K562 (cell line): ENCODE measurements at regions not wholly inside any gene's neighbourhood (a gene's known extent, or its start where the extent isn't known, plus 50 kb on each side); places are given as distances from the start of the nearest gene placed in this dataset.

ENCODE experiments used
- ATAC-seq: fragments of 200-7000 bp; cut with Tn5 transposase; 3 replicates; pipeline ENCODE4 v1.9.1; 2020; ENCODE audit warnings: moderate library complexity
- BruUV-seq: library from RNA; stranded (reverse); fragments of 400-500 nt; replicated peaks from 2 replicates; lab custom pipeline; 2021; lab: Mats Ljungman, UMichigan
- CTCF ChIA-PET: fragments of 300-600 bp; formaldehyde crosslinking; extraction: SDS; loops from one replicate; lab custom pipeline; 2021; ENCODE audit warnings: low intra/inter-chr PET ratio; lab: Yijun Ruan, JAX
- POLR2A ChIA-PET: fragments of 300-600, 350-650 bp; sonication (Branson Sonifier 250); formaldehyde crosslinking; extraction: SDS; loops from one replicate; lab custom pipeline; 2021; ENCODE audit warnings: antibody characterized with exemption, inconsistent platforms; lab: Yijun Ruan, JAX
- DNase-seq, 4 experiments: peaks; one replicate each; pipeline versions ENCODE4 v3.0.0 to v3.0.0-alpha.2; 2011 to 2018; ENCODE audit warnings: low spot score in 3 of 4, mixed read lengths in 3 of 4; ENCODE audit errors: extremely low read depth in 1 of 4
- FAIRE-seq: peaks from 2 replicates; lab custom pipeline; 2011; peaks lifted over from hg19 to GRCh38; lab: Jason Lieb, UNC
- H2AFZ ChIP-seq: 2 replicates; pipeline ENCODE4 v1.6.0; 2011; ENCODE audit warnings: low read depth, low read length, control low read depth, inconsistent platforms
- H3K27ac ChIP-seq: fragments of 200-600 bp; 3 replicates; pipeline ENCODE4 v1.8.0; 2011; ENCODE audit warnings: low read depth, mild to moderate bottlenecking, control low read depth, inconsistent platforms, low read length, moderate library complexity, mixed read lengths; ENCODE audit errors: extremely low read depth
- H3K27me3 ChIP-seq, 2 experiments: fragments of 300-600 bp in 1 of 2; 2 replicates in 1 of 2; 3 replicates in 1 of 2; pipeline versions ENCODE4 v1.6.0 to v1.8.0; 2011; ENCODE audit warnings: inconsistent platforms in 2 of 2, low read length in 2 of 2, mild to moderate bottlenecking in 1 of 2, mixed read lengths in 1 of 2, moderate library complexity in 1 of 2; ENCODE audit not compliant: control insufficient read depth in 2 of 2, insufficient read depth in 2 of 2
- H3K36me3 ChIP-seq: fragments of 300-600 bp; 3 replicates; pipeline ENCODE4 v1.8.0; 2011; ENCODE audit warnings: mild to moderate bottlenecking, low read length, inconsistent platforms; ENCODE audit not compliant: control insufficient read depth, insufficient read depth
- H3K4me1 ChIP-seq, 2 experiments: fragments of 200-600 bp in 1 of 2; replicated peaks in 1 of 2; 2 replicates in 1 of 2; 3 replicates in 1 of 2; pipeline versions ENCODE4 v1.5.1 to v1.8.0; 2011; ENCODE audit warnings: inconsistent platforms in 2 of 2, low read length in 2 of 2, mild to moderate bottlenecking in 1 of 2, mixed read lengths in 1 of 2, moderate library complexity in 1 of 2; ENCODE audit not compliant: control insufficient read depth in 2 of 2, insufficient read depth in 2 of 2
- H3K4me2 ChIP-seq: 2 replicates; pipeline ENCODE4 v1.6.1; 2011; ENCODE audit warnings: low read length, control low read depth, inconsistent platforms, mixed read lengths; ENCODE audit not compliant: insufficient read depth
- H3K4me3 ChIP-seq: fragments of 200-600 bp; sonication (generic), shearing (Covaris generic); 2 replicates; pipeline ENCODE4 v1.5.1; 2016; ENCODE audit warnings: control low read depth, inconsistent platforms
- H3K79me2 ChIP-seq: fragments of 200-600 bp; 3 replicates; pipeline ENCODE4 v1.8.0; 2011; ENCODE audit warnings: low read length, inconsistent platforms; ENCODE audit not compliant: control insufficient read depth, insufficient read depth
- H3K9ac ChIP-seq, 2 experiments: 2 replicates each; pipeline versions ENCODE4 v1.6.0 to v1.6.1; 2011; ENCODE audit warnings: low read depth in 2 of 2, low read length in 2 of 2, control low read depth in 1 of 2, inconsistent platforms in 1 of 2, mild to moderate bottlenecking in 1 of 2, mixed read lengths in 1 of 2; ENCODE audit not compliant: insufficient read depth in 1 of 2
- H3K9me1 ChIP-seq: one replicate; pipeline ENCODE4 v1.6.0; 2011; ENCODE audit warnings: inconsistent platforms, mild to moderate bottlenecking, low read length, moderate library complexity; ENCODE audit not compliant: control insufficient read depth, insufficient read depth
- H3K9me3 ChIP-seq: replicated peaks from 2 replicates; pipeline ENCODE4 v1.5.1; 2011; ENCODE audit warnings: low read depth, low read length, inconsistent platforms; ENCODE audit not compliant: control insufficient read depth, insufficient read depth
- H4K20me1 ChIP-seq: replicated peaks from 2 replicates; pipeline ENCODE4 v1.6.1; 2011; ENCODE audit warnings: low read length, inconsistent platforms, mixed read lengths; ENCODE audit not compliant: control insufficient read depth, insufficient read depth
- BRCA1 ChIP-seq, 2 experiments: fragments of 450-650 bp in 1 of 2; sonication (generic) in 1 of 2; formaldehyde crosslinking in 1 of 2; IDR thresholded peaks; 2 replicates each; pipeline versions ENCODE4 v1.5.0 to v1.6.1; 2017 to 2020; ENCODE audit warnings: mild to moderate bottlenecking in 1 of 2, missing genetic modification reagents in 1 of 2
- CBX3 ChIP-seq, 2 experiments: IDR thresholded peaks; 1 replicate in 1 of 2; 2 replicates in 1 of 2; pipeline ENCODE4 v1.6.1; 2012; ENCODE audit warnings: inconsistent platforms in 2 of 2, low read length in 2 of 2, borderline replicate concordance in 1 of 2, control low read depth in 1 of 2
- FOXK2 ChIP-seq, 2 experiments: fragments of 450-650 bp; IDR thresholded peaks in 1 of 2; conservative IDR thresholded peaks in 1 of 2; 2 replicates each; pipeline ENCODE4 v1.6.1; 2016; ENCODE audit warnings: low read depth in 2 of 2, mild to moderate bottlenecking in 1 of 2
- MEF2A ChIP-seq: IDR thresholded peaks from 2 replicates; pipeline ENCODE4 v1.6.1; 2011; ENCODE audit warnings: low read depth, mild to moderate bottlenecking, low read length, moderate library complexity; ENCODE audit not compliant: control insufficient read depth
- RBM17 ChIP-seq: fragments of 200-400 bp; formaldehyde crosslinking; IDR thresholded peaks from 2 replicates; pipeline ENCODE4 v1.6.1; 2017; ENCODE audit warnings: low read depth, mild to moderate bottlenecking, low read length, borderline replicate concordance
- SAFB2 ChIP-seq: fragments of 200-400 bp; formaldehyde crosslinking; IDR thresholded peaks from 2 replicates; pipeline ENCODE4 v1.6.1; 2018; ENCODE audit warnings: borderline replicate concordance, low read length, low read depth, moderate library complexity; ENCODE audit not compliant: severe bottlenecking
- ZFP1 ChIP-seq: fragments of 450-650 bp; formaldehyde crosslinking; IDR thresholded peaks from 2 replicates; pipeline ENCODE4 v1.4.0; 2020; ENCODE audit warnings: mild to moderate bottlenecking, mixed read lengths
- ZNF224 ChIP-seq: sonication (generic); formaldehyde crosslinking; IDR thresholded peaks from 2 replicates; pipeline ENCODE4 v1.8.0; 2022; ENCODE audit warnings: mild to moderate bottlenecking, missing genetic modification reagents
- ZNF408 ChIP-seq: fragments of 250-450 bp; sonication (Bioruptor Pico); IDR thresholded peaks from 2 replicates; pipeline ENCODE4 v1.4.0; 2020; ENCODE audit warnings: low read depth, mild to moderate bottlenecking, moderate library complexity
- ZNF584 ChIP-seq: fragments of 200-800 bp; sonication (Bioruptor generic); IDR thresholded peaks from 2 replicates; pipeline ENCODE4 v1.6.1; 2016; ENCODE audit warnings: low read depth, mild to moderate bottlenecking, missing genetic modification characterization, missing compliant biosample characterization
- ZNF586 ChIP-seq: fragments of 450-650 bp; formaldehyde crosslinking; conservative IDR thresholded peaks from 2 replicates; pipeline ENCODE4 v1.4.0; 2020; ENCODE audit warnings: mild to moderate bottlenecking, moderate library complexity
- WGBS: fragments of 100-300 bp; shearing (Covaris generic); methylation state at CpG from one replicate; pipeline ENCODE4 v1.1.6; 2016; ENCODE audit warnings: low coverage, mixed read lengths; ENCODE audit not compliant: insufficient coverage; ENCODE audit errors: missing lambda C conversion rate; 5-methylcytosine and 5-hydroxymethylcytosine counted together
- in situ Hi-C: fragments of 300-500 bp; cut with MboI; formaldehyde crosslinking; loops from 4 replicates; pipeline ENCODE4 v1.15.0; 2018; ENCODE audit warnings: inconsistent platforms, mixed read lengths
- intact Hi-C: fragments of 100-400 bp; cut with micrococcal nuclease; formaldehyde crosslinking; loops from 2 replicates; pipeline ENCODE4 v1.14.2; 2022
- TF ChIP-seq, protein P1 (sequence below): sonication (generic); formaldehyde crosslinking; IDR thresholded peaks from 2 replicates; pipeline ENCODE4 v1.8.0; 2022; ENCODE audit warnings: mild to moderate bottlenecking, missing genetic modification reagents
- TF ChIP-seq, protein P2 (sequence below), 2 experiments: fragments of 250-450 bp in 1 of 2; fragments of 450-650 bp in 1 of 2; sonication (Bioruptor Pico) in 1 of 2; IDR thresholded peaks; 2 replicates each; pipeline versions ENCODE4 v1.6.1 to v1.8.0; 2016 to 2021; ENCODE audit warnings: mild to moderate bottlenecking in 2 of 2, moderate library complexity in 2 of 2, missing compliant biosample characterization in 1 of 2, missing genetic modification characterization in 1 of 2
- TF ChIP-seq, protein P3 (sequence below): fragments of 450-650 bp; IDR thresholded peaks from 2 replicates; pipeline ENCODE4 v1.6.1; 2016
- TF ChIP-seq, protein P4 (sequence below): fragments of 450-650 bp; IDR thresholded peaks from 2 replicates; pipeline ENCODE4 v1.6.1; 2017; ENCODE audit warnings: mild to moderate bottlenecking, moderate library complexity
- TF ChIP-seq, protein P5 (sequence below): sonication (generic); formaldehyde crosslinking; IDR thresholded peaks from 2 replicates; pipeline ENCODE4 v1.8.1; 2023; ENCODE audit warnings: mild to moderate bottlenecking, missing genetic modification reagents

DNA sequence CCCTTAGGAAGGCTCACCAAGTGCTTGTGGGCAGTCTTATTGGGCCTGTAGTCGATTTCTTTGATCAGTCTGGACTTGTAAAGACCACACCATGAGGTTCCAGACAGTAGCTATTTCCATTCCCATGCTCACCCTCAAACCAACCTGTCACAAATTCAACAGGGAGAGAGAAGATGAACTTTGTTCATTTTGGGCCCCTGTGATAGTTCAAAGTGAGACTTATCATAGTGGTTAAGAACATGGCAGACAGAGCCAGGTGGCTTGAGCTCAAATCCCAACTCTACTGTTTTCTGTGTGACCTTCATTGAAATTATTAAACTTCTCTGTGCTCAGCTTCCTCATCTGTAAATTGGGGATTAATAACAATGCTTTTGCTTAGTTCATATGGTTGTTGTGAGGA lies 53.9 kb upstream of the CTLA4 start:
- ChIA-PET POLR2A (no interaction called here), CTCF (no interaction called here)
- H3K9me1 ChIP-seq = no peaks in the 10 kb centered on the region
- no peak overlapping the region for H3K27ac ChIP-seq
- DNase-seq (no peak), ATAC-seq (no peak), FAIRE-seq (no peak)
- in situ Hi-C loops = no loop called here
- no peaks in the 10 kb centered on the region for H3K4me1 ChIP-seq
- no peaks in the 10 kb centered on the region; a peak in 1 of 5 replicates for H3K27me3 ChIP-seq
- BruUV-seq = no TSS peak
- no peaks in the 10 kb centered on the region for H3K36me3 ChIP-seq
- H3K9ac ChIP-seq = no peak overlapping the region
- H3K79me2 ChIP-seq = no peaks in the 10 kb centered on the region
- intact Hi-C loops = loop anchor here (10.0 kb wide), 1 partner anchor 579 kb away; the partner anchor contains the start of gene CYP20A1
- no peaks in the 10 kb centered on the region for H3K9me3 ChIP-seq
- no peak overlapping the region for H3K4me3 ChIP-seq
- H3K4me2 ChIP-seq = no peak overlapping the region
- 0% methylated on average over 1 of the region's 1 CpG for WGBS
- no peaks in the 10 kb centered on the region for H4K20me1 ChIP-seq
- H2AFZ ChIP-seq = no peak overlapping the region
- TF ChIP-seq, protein P1, sequence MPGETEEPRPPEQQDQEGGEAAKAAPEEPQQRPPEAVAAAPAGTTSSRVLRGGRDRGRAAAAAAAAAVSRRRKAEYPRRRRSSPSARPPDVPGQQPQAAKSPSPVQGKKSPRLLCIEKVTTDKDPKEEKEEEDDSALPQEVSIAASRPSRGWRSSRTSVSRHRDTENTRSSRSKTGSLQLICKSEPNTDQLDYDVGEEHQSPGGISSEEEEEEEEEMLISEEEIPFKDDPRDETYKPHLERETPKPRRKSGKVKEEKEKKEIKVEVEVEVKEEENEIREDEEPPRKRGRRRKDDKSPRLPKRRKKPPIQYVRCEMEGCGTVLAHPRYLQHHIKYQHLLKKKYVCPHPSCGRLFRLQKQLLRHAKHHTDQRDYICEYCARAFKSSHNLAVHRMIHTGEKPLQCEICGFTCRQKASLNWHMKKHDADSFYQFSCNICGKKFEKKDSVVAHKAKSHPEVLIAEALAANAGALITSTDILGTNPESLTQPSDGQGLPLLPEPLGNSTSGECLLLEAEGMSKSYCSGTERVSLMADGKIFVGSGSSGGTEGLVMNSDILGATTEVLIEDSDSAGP (CRISPR knock-in tag) = no peak
- no peak for TF ChIP-seq ZNF586 (CRISPR knock-in tag)
- no peak for TF ChIP-seq FOXK2 (conservative IDR thresholded peaks at IDR 0.05 in 1 of 2, IDR thresholded peaks at IDR 0.05 in 1 of 2; ENCODE audit: low read depth in 2 of 2)
- TF ChIP-seq MEF2A = no peak
- no peak for TF ChIP-seq ZFP1 (CRISPR knock-in tag)
- TF ChIP-seq, protein P2, sequence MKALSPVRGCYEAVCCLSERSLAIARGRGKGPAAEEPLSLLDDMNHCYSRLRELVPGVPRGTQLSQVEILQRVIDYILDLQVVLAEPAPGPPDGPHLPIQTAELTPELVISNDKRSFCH (CRISPR knock-in tag; IDR thresholded peaks at IDR 0.05) = no peak
- TF ChIP-seq, protein P2 (tag; IDR thresholded peaks at IDR 0.05) = no peak
- TF ChIP-seq, protein P3, sequence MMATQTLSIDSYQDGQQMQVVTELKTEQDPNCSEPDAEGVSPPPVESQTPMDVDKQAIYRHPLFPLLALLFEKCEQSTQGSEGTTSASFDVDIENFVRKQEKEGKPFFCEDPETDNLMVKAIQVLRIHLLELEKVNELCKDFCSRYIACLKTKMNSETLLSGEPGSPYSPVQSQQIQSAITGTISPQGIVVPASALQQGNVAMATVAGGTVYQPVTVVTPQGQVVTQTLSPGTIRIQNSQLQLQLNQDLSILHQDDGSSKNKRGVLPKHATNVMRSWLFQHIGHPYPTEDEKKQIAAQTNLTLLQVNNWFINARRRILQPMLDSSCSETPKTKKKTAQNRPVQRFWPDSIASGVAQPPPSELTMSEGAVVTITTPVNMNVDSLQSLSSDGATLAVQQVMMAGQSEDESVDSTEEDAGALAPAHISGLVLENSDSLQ = no peak
- TF ChIP-seq, protein P4, sequence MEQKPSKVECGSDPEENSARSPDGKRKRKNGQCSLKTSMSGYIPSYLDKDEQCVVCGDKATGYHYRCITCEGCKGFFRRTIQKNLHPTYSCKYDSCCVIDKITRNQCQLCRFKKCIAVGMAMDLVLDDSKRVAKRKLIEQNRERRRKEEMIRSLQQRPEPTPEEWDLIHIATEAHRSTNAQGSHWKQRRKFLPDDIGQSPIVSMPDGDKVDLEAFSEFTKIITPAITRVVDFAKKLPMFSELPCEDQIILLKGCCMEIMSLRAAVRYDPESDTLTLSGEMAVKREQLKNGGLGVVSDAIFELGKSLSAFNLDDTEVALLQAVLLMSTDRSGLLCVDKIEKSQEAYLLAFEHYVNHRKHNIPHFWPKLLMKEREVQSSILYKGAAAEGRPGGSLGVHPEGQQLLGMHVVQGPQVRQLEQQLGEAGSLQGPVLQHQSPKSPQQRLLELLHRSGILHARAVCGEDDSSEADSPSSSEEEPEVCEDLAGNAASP = no peak
- no peak for TF ChIP-seq ZNF408
- TF ChIP-seq ZNF224 (CRISPR knock-in tag) = no peak
- TF ChIP-seq RBM17 = no peak
- TF ChIP-seq, protein P5, sequence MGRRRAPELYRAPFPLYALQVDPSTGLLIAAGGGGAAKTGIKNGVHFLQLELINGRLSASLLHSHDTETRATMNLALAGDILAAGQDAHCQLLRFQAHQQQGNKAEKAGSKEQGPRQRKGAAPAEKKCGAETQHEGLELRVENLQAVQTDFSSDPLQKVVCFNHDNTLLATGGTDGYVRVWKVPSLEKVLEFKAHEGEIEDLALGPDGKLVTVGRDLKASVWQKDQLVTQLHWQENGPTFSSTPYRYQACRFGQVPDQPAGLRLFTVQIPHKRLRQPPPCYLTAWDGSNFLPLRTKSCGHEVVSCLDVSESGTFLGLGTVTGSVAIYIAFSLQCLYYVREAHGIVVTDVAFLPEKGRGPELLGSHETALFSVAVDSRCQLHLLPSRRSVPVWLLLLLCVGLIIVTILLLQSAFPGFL (CRISPR knock-in tag) = no peak
- TF ChIP-seq BRCA1 (IDR thresholded peaks at IDR 0.05) = no peak
- no peak for TF ChIP-seq BRCA1 (CRISPR knock-in tag; IDR thresholded peaks at IDR 0.05)
- TF ChIP-seq ZNF584 (CRISPR knock-in tag) = no peak
- no peak for TF ChIP-seq CBX3 (IDR thresholded peaks at IDR 0.05; ENCODE audit: borderline replicate concordance in 1 of 2, low read length in 2 of 2)
- no peak for TF ChIP-seq SAFB2
